ENCODE measurements at regions not wholly inside any gene's neighbourhood (a gene's known extent, or its start where the extent isn't known, plus 50 kb on each side); places are given as distances from the start of the nearest gene placed in this dataset.

DNA sequence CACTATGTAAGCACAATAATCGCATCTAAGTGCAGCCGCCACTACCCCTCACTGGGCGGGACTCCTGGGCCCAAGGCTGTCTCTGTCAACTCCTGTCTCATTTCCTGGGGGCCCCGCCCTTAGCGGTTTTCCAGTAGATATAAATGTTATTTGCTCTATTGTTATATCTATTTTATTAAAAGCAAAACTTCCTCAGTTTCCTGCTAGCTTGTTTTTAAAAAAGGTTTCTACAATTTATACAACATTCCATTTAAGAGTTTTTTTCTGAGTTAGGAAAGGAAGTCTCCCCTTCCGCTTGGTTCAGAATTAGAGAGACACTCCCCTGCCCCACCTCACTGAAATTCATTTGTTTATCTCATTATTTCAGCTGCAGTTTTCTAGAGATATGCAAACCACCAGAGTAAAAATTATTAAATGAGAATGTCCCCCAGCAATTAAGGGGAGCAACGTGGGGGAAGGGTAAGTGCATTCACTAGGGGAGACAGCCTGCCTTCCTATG lies 82.7 kb downstream of the RAMP3 start:
- no peaks in the 10 kb centered on the region for H3K9me3 Mint-ChIP-seq (ENCODE audit: low read depth)
- peaks cover 10% of the 10 kb centered on the region for H3K27me3 Mint-ChIP-seq
- H3K4me3 Mint-ChIP-seq (ENCODE audit: low read depth), result no peak overlapping the region
- no peak for TF ChIP-seq CTCF (IDR thresholded peaks at IDR 0.05; ENCODE audit: unreplicated experiment)
- H3K4me1 Mint-ChIP-seq (ENCODE audit: low read depth), result no peaks in the 10 kb centered on the region
- no peak overlapping the region for H3K27ac Mint-ChIP-seq
- DNase-seq (ENCODE audit: low spot score, unreplicated experiment), result no peak
- H3K36me3 Mint-ChIP-seq (ENCODE audit: insufficient read depth), result no peaks in the 10 kb centered on the region

DNA sequence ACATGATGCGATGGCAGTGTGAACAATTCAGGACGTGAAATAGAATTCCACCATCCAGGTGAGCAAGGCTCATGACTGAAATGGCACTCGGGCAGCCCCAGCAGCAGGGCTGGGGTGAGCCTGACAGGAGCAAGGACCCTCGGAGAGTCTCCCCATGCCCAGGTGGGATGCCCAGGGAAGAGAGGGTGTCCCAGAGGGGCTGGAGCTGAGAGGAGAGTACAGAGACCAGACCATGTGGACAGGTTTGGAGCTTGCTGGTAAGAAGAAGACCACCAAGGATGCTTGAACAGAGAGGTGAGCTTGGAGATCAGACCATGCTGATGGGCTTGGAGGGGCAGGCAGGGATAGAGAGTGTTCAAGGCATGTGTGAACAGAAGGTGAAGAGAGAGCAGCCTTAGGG lies 83.3 kb downstream of the RAMP3 start:
- Mint-ChIP-seq H3K4me3 (ENCODE audit: low read depth) (no peak overlapping the region), H3K4me1 (ENCODE audit: low read depth) (no peaks in the 10 kb centered on the region), H3K27ac (no peak overlapping the region), H3K27me3 (peaks cover 13% of the 10 kb centered on the region), H3K9me3 (ENCODE audit: low read depth) (no peaks in the 10 kb centered on the region), H3K36me3 (ENCODE audit: insufficient read depth) (no peaks in the 10 kb centered on the region)
- TF ChIP-seq CTCF (IDR thresholded peaks at IDR 0.05; ENCODE audit: unreplicated experiment), result no peak
- no peak for DNase-seq (ENCODE audit: low spot score, unreplicated experiment)

DNA sequence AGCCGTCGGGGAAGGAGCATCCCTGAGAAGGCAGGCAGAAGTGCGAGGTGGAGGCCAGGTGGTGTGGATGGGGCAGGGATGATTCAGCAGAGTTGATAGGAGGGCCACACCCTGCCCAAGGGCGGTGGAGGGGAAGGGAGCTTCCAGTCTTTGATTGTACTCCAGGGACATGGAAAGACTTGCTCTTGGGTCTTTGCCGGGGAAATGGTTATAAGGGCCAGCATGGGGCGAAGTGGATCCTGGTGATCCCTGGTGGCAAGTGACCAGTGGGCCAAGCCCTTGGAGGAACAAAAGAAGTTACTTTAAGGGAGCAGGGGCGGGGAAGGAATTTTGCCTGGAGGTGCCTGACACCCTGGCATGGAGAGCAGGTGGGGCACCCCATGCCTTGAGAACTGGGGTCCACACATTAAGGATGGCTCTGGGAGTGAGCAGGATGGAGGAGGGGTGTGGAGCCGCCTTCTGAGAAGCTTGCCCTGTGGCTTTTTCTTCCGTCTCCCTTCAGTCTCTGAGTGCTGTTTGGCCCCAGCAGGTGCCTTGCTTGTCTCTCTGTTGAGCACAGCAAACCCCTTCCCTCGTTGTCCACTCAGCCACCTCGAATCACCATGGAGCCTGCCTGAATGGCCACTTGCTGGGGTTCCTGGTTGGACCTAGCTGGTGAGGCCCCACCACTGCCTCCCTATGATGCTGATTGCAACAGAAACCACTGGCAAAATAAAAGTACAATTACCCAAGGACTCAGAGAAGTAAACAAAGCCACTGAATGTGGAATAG lies 83.9 kb downstream of the RAMP3 start:
- H3K36me3 Mint-ChIP-seq (ENCODE audit: insufficient read depth), result no peaks in the 10 kb centered on the region

DNA sequence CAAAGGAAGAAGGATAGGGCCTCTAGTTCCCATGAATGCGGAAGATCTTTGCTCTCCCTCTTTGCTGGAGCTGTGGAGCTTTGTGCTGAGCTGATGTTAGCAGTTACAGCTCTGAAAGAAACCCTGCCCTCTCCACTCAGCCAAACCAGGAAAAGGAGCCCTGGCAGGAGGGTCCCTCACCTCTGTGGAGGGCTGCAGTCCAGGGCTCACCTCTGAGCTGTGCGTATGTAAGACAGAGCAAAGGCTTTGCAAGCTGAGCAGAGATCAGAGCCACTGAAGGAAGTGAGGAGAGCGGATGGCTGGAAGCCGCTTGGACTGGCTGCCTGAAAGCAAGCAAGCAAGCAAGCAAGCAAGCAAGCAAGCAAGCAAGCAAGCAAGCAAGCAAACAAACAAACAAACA lies 84.7 kb downstream of the RAMP3 start:
- Mint-ChIP-seq H3K9me3 (ENCODE audit: low read depth) (no peaks in the 10 kb centered on the region), H3K27ac (no peak overlapping the region), H3K36me3 (ENCODE audit: insufficient read depth) (no peaks in the 10 kb centered on the region), H3K27me3 (peaks cover 21% of the 10 kb centered on the region), H3K4me1 (ENCODE audit: low read depth) (no peaks in the 10 kb centered on the region), H3K4me3 (ENCODE audit: low read depth) (no peak overlapping the region)
- no peak for TF ChIP-seq CTCF (IDR thresholded peaks at IDR 0.05; ENCODE audit: unreplicated experiment)
- no peak for DNase-seq (ENCODE audit: low spot score, unreplicated experiment)

More for the DNA sequence above, 83.9 kb downstream of the RAMP3 start:
- TF ChIP-seq CTCF (IDR thresholded peaks at IDR 0.05; ENCODE audit: unreplicated experiment), result no peak
- Mint-ChIP-seq H3K9me3 (ENCODE audit: low read depth) (no peaks in the 10 kb centered on the region), H3K27me3 (peaks cover 17% of the 10 kb centered on the region), H3K4me1 (ENCODE audit: low read depth) (no peaks in the 10 kb centered on the region), H3K27ac (no peak overlapping the region), H3K4me3 (ENCODE audit: low read depth) (no peak overlapping the region)
- no peak for DNase-seq (ENCODE audit: low spot score, unreplicated experiment)

DNA sequence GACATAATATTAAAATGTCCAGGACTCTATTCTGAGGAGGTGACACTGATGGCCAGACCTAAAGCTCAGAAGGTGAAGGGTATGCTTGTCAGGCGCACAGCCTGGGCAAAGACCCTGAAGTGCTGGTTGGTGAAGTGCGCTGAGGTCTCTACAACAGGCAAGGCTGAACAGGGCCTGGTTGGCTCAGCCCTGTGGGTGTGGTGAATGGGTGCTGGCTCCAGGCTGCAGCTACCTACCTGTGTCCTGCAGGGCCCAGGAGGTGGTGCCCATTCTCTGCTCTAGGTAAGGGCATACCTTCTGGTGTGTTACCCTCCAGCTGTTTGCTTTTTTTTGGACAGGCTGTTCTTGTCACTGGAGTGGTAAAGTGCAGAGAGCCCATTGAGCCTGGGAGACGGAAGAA lies 85.1 kb downstream of the RAMP3 start:
- no peak for TF ChIP-seq CTCF (IDR thresholded peaks at IDR 0.05; ENCODE audit: unreplicated experiment)
- H3K4me1 Mint-ChIP-seq (ENCODE audit: low read depth), result no peaks in the 10 kb centered on the region

More for the DNA sequence above, 85.1 kb downstream of the RAMP3 start:
- DNase-seq (ENCODE audit: low spot score, unreplicated experiment), result no peak
- no peaks in the 10 kb centered on the region for H3K9me3 Mint-ChIP-seq (ENCODE audit: low read depth)
- H3K4me3 Mint-ChIP-seq (ENCODE audit: low read depth), result no peak overlapping the region
- peaks cover 23% of the 10 kb centered on the region for H3K27me3 Mint-ChIP-seq
- no peak overlapping the region for H3K27ac Mint-ChIP-seq
- H3K36me3 Mint-ChIP-seq (ENCODE audit: insufficient read depth), result no peaks in the 10 kb centered on the region
